Choroid plexus epithelial cell (primary cell): ENCODE measurements at regions not wholly inside any gene's neighbourhood (a gene's known extent, or its start where the extent isn't known, plus 50 kb on each side); places are given as distances from the start of the nearest gene placed in this dataset.
"Not testable (repeated sequence)": the region's sequence is repeated elsewhere in the genome, so short reads cannot be mapped to it uniquely, and the experiment has no call there.

Experiments used
- DNase-seq: peaks from one replicate; pipeline ENCODE4 v3.0.0-alpha.2; 2010; ENCODE audit warnings: low read depth
- H3K4me3 ChIP-seq: 2 replicates; pipeline ENCODE4 v1.5.1; 2011; ENCODE audit warnings: low read depth, mild to moderate bottlenecking, control low read depth, low read length, moderate library complexity
- CTCF ChIP-seq: conservative IDR thresholded peaks from 2 replicates; pipeline ENCODE4 v1.5.1; 2011; ENCODE audit warnings: low read depth, mild to moderate bottlenecking, control low read depth, inconsistent platforms, low read length, moderate library complexity

GRCh38 chr4:153098427-153098826, 105.8 kb upstream of the TRIM2 start:
- TF ChIP-seq CTCF = no peak
- no peak for DNase-seq
- H3K4me3 ChIP-seq = no peak overlapping the region

DNA sequence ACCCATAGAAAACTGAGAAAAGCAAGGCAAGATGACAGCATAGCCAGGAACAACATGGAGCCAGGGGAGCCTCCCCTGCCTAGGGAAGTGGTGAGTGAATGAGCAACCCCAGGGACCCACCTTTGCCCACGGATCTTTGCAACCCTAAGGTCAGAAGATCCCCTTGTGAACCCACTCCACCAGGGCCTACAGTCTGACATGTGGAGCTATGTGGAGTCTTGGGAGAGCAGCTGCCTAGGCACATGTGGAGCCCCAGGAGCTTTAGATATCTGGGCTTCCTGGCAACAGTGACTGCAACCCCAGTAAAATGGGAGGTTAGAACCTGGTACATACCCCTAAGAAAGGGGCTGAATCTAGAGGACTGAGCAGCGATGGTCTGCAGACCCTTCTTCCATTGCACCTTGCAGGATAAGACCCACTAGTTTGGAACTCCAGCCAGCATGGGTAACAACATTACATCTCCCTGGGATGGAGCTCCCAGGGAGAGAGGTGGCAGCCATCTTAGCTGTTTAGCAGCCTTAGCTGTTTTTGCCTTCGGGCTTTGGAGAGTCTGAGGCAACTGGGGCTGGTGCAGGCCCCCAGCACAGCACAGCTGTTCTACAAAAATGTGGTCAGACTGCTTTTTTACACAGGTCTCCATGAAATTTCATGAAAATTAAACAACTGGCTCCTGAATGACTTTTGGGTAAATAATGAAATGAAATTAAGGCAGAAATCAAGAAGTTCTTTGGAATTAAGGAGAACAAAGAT, 104.7 kb upstream of the TRIM2 start:
- H3K4me3 ChIP-seq = no peak overlapping the region
- TF ChIP-seq CTCF = no peak
- DNase-seq = no peak

DNA sequence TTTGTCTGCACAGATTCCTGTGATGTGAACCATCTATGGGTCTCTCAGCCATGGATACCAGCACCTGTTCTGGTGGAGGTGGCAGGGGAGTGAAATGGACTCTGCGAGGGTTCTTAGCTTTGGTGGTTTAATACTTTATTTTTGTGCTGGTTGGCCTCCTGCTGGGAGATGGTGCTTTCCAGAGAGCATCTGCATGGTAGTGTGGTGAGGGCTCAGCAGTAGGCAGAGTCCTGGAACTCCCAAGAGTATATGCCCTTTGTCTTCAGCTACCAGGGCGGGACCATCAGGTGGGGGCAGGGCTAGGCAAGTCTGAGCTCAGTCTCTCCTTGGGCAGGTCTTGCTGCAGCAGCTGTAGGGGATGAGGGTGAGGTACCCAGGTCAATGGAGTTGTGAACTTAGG, 97.5 kb upstream of the TRIM2 start:
- not testable (repeated sequence) for DNase-seq, H3K4me3 ChIP-seq

DNA sequence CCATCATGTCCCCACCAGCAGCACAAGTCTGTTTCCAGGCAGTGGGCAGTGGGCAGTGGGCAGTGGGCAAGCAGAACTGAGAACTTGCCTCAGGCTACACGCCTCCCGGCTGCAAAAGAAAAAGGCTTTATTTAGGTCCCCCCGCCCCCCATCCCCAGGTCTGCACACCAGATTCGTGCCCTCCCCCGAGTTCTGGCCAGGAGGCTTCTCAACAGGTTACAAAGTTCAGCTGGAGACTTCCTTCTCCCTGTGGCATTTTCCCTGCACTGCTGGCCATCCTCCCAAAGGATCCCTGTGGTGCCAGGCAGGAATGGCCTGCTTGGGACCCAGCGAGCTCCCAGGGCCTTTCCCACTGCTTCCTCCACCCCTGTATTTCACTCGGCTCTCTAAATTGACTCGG, 97.0 kb upstream of the TRIM2 start:
- TF ChIP-seq CTCF = no peak
- no peak for DNase-seq
- H3K4me3 ChIP-seq = no peak overlapping the region

- no peak overlapping the region for H3K4me3 ChIP-seq
- no peak for DNase-seq
- no peak for TF ChIP-seq CTCF
Measured at GRCh38 chr4:153109296-153109849, 94.9 kb upstream of the TRIM2 start.

DNA sequence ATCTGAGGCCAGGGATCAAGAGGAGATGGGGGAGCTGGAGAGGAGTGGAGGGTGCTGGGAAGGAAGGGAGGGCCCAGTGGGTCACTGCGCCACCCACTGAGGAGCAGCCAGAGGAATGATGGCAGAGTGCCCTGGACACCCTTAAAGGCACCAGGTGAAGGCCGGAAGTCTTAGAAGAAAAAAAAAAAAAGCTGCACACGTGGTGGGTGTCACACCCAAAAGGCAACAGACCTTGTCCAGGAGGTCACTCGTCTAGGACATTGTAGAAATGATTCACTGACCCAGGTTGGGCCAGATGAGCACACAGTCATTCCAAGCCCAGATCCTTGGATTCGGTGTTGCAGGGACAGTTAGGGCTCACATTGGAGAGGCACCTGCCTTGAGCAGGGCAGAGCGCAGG, 93.5 kb upstream of the TRIM2 start:
- no peak overlapping the region for H3K4me3 ChIP-seq
- DNase-seq = no peak
- TF ChIP-seq CTCF = no peak

DNA sequence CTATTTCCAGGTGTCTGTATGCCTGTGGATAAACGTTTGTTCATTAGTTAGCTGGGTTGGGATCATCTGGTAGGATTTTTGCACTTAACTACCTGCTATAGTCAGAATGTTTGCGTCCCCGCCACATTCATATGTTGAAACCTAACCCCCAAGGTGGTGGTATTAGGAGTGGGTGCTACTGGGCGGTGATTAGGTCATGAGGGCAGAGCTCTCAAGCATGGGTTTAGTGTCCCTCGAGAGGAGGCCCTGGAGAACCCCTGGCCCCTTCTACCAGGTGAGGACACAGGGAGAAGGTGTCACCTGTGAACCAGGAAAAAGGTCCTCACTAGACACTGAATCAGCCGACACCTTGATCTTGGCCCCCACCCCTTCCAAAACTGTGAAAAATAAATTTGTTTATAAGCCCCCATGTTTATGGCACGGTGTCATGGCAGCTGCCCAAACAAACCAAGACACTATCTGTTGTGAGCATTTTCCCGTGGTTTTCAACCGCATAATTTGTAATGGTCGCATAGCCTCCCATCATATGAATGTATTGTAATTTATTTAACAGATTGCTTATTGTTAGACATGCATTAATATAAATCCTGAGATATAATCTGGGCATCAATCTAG, 92.7 kb upstream of the TRIM2 start:
- no peak for TF ChIP-seq CTCF
- H3K4me3 ChIP-seq = no peak overlapping the region
- DNase-seq = no peak
